ENCODE measurements at regions not wholly inside any gene's neighbourhood (a gene's known extent, or its start where the extent isn't known, plus 50 kb on each side); places are given as distances from the start of the nearest gene placed in this dataset.
"Not testable (repeated sequence)": the region's sequence is repeated elsewhere in the genome, so short reads cannot be mapped to it uniquely, and the experiment has no call there.

DNA sequence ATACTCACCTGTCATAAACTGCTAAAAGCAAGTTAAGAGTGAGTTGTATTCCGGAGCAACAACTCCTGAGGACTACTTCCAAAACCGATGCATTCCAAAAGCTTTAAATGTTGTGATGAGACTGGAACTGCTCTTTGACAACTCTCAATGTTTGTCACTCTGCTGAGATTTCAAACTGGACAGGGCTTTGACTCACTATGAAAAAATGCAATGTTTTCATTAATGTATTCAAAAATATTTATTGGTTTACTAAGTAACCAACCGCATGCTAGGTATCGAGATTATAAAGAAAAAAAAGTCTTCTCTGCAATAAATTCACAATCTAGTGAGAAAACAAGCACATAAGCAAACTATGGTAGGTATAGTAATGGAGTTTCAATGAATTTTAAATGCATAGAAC is 107.9 kb upstream of the GNAI1 start:
- no peaks in the 10 kb centered on the region for H3K36me3 ChIP-seq (ENCODE audit: control insufficient read depth in 5 of 5, insufficient read depth in 5 of 5, low read length in 5 of 5)
- no peaks in the 10 kb centered on the region for H3K27me3 ChIP-seq (ENCODE audit: control insufficient read depth in 5 of 5, insufficient read depth in 4 of 5, low read length in 5 of 5)
- no peaks in the 10 kb centered on the region for H3K4me1 ChIP-seq (ENCODE audit: control insufficient read depth in 5 of 5, insufficient read depth in 5 of 5, low read length in 5 of 5)
- H3K9ac ChIP-seq (ENCODE audit: low read length in 5 of 5) = no peak overlapping the region
- no peak overlapping the region for H3K27ac ChIP-seq (ENCODE audit: low read depth, low read length)
- no peaks in the 10 kb centered on the region for H3K9me3 ChIP-seq (ENCODE audit: control insufficient read depth in 5 of 5, low read length in 5 of 5)
- no peak overlapping the region for H3K4me3 ChIP-seq (ENCODE audit: low read depth in 1 of 5, low read length in 5 of 5)

DNA sequence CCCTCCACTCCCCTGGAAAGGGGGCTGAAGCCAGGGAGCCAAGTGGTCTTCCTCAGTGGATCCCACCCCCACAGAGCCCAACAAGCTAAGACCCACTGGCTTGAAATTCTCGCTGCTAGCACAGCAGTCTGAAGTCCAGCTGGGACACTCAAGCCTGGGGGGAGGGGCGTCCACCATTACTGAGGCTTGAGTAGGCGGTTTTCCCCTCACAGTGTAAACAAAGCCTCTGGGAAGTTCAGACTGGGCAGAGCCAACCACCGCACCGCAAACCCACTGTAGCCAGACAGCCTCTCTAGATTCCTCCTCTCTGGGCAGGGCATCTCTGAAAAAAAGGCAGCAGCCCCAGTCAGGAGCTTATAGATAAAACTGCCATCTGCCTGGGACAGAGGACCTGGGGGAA is 114.4 kb upstream of the GNAI1 start:
- H3K36me3 ChIP-seq (ENCODE audit: control insufficient read depth in 5 of 5, insufficient read depth in 5 of 5, low read length in 5 of 5); H3K4me1 ChIP-seq (ENCODE audit: control insufficient read depth in 5 of 5, insufficient read depth in 5 of 5, low read length in 5 of 5); H3K27me3 ChIP-seq (ENCODE audit: control insufficient read depth in 5 of 5, insufficient read depth in 4 of 5, low read length in 5 of 5); H3K9me3 ChIP-seq (ENCODE audit: control insufficient read depth in 5 of 5, low read length in 5 of 5); H3K4me3 ChIP-seq (ENCODE audit: low read depth in 1 of 5, low read length in 5 of 5); H3K27ac ChIP-seq (ENCODE audit: low read depth, low read length); H3K9ac ChIP-seq (ENCODE audit: low read length in 5 of 5): not testable (repeated sequence)

DNA sequence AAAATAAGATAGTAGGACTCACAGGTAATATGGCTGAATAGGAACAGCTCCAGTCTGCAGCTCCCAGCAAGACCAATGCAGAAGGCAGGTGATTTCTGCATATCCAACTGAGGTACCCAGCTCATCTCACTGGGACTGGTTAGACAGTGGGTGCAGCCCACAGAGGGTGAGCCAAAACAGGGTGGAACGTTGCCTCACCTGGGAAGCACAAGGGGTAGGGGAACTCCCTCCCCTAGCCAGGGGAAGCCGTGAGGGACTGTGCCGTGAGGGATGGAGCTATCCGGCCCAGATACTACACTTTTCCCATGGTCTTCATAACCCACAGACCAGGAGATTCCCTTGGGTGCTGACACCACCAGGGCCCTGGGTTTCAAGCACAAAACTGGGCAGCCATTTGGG is 114.8 kb upstream of the GNAI1 start:
- not testable (repeated sequence) for H3K4me3 ChIP-seq (ENCODE audit: low read depth in 1 of 5, low read length in 5 of 5); H3K9ac ChIP-seq (ENCODE audit: low read length in 5 of 5); H3K27me3 ChIP-seq (ENCODE audit: control insufficient read depth in 5 of 5, insufficient read depth in 4 of 5, low read length in 5 of 5); H3K36me3 ChIP-seq (ENCODE audit: control insufficient read depth in 5 of 5, insufficient read depth in 5 of 5, low read length in 5 of 5); H3K4me1 ChIP-seq (ENCODE audit: control insufficient read depth in 5 of 5, insufficient read depth in 5 of 5, low read length in 5 of 5); H3K9me3 ChIP-seq (ENCODE audit: control insufficient read depth in 5 of 5, low read length in 5 of 5); H3K27ac ChIP-seq (ENCODE audit: low read depth, low read length)

DNA sequence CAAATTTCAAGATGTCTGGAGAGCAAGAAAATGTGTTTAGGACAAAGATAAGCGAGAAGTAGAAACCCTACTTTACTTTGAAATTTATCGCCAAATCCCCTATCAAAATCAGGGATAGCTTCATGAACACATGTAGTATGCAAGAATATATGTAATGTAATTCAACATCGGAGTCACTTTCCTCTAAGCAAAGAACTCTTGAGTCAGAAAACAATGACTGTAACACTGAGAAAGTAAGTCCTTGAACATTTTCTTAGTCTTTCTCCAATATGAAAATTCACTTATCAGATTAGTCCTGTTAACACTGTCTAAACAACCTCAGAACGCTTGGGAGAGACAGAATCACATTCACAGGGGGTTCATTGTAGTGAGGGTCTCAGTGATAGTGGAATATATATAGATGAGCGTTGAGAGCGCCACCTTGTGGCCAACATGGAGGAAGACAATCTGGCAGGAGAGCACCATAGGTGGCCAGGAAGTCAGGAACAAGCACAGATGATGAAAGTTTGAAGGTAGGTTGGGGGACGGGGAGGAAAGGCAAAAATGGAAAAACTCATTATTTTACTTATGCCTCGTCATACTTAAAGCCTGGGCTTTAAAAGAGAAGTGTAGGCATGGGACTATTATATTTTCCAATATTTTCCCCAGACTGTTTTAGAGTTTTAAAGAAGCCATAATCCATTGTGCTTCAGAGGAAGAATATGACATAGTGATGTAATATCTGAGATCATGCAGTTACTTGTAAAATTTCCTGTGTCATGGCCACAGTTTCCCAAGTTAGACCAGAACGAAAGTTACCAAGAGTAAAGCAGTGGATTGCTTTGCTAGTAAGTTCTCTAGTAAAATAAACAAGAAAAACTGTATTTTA is 115.5 kb upstream of the GNAI1 start:
- Histone ChIP-seq H3K36me3 (ENCODE audit: control insufficient read depth in 5 of 5, insufficient read depth in 5 of 5, low read length in 5 of 5) (no peaks in the 10 kb centered on the region), H3K4me1 (ENCODE audit: control insufficient read depth in 5 of 5, insufficient read depth in 5 of 5, low read length in 5 of 5) (no peaks in the 10 kb centered on the region), H3K4me3 (ENCODE audit: low read depth in 1 of 5, low read length in 5 of 5) (no peak overlapping the region), H3K27me3 (ENCODE audit: control insufficient read depth in 5 of 5, insufficient read depth in 4 of 5, low read length in 5 of 5) (no peaks in the 10 kb centered on the region), H3K27ac (ENCODE audit: low read depth, low read length) (no peak overlapping the region), H3K9ac (ENCODE audit: low read length in 5 of 5) (no peak overlapping the region), H3K9me3 (ENCODE audit: control insufficient read depth in 5 of 5, low read length in 5 of 5) (no peaks in the 10 kb centered on the region)

DNA sequence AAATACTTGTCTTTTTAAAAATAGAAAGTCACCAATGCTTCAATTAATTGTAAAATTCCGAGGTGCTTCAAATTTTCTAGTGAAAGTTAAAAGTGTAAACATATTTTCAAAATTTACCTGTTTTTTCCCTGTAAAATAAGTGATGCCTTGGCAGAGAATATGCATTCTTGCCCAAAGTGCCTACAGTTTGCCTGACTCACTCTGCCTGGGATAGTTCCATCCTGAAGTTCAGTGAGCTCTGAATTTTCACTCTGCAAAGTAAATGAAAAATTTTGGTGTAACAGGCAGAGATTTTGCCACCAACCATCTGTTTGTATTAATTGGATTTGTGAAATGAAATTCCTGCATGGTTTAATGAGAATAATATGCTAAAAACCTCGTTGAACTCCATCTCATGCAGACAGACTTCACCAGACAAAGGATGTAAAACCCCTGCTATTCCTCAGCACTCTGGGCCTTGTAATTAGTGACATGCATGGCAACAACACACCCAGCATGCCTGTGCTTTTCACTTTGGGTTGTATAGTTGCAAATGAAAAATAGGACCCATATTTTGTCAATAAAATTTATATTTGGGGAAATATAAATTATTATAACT is 117.4 kb upstream of the GNAI1 start:
- H3K4me3 ChIP-seq (ENCODE audit: low read depth in 1 of 5, low read length in 5 of 5) = no peak overlapping the region
- H3K27ac ChIP-seq (ENCODE audit: low read depth, low read length) = no peak overlapping the region
- no peak overlapping the region for H3K9ac ChIP-seq (ENCODE audit: low read length in 5 of 5)
- no peaks in the 10 kb centered on the region for H3K27me3 ChIP-seq (ENCODE audit: control insufficient read depth in 5 of 5, insufficient read depth in 4 of 5, low read length in 5 of 5)
- no peaks in the 10 kb centered on the region for H3K36me3 ChIP-seq (ENCODE audit: control insufficient read depth in 5 of 5, insufficient read depth in 5 of 5, low read length in 5 of 5)
- H3K9me3 ChIP-seq (ENCODE audit: control insufficient read depth in 5 of 5, low read length in 5 of 5) = no peaks in the 10 kb centered on the region
- H3K4me1 ChIP-seq (ENCODE audit: control insufficient read depth in 5 of 5, insufficient read depth in 5 of 5, low read length in 5 of 5) = no peaks in the 10 kb centered on the region

DNA sequence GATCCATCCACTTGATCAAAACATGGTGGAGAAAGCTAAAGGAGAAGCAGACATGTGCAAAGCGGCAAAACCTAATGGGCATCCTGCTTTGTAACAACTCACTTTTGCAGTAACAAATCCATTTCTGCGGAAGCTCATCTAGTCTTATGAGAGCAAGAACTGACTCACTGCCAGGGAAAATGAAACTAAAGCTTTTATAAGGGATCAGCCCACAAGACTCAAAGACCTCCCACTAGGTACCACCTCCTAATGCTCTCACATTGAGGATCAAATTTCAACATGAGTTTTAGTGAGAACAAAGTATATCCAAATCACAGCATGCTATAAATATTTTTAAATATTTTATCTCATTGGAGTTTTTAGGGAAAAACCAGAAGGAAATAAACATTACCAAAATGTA is 120.1 kb upstream of the GNAI1 start:
- Histone ChIP-seq H3K9ac (ENCODE audit: low read length in 5 of 5) (no peak overlapping the region), H3K27me3 (ENCODE audit: control insufficient read depth in 5 of 5, insufficient read depth in 4 of 5, low read length in 5 of 5) (no peaks in the 10 kb centered on the region), H3K4me3 (ENCODE audit: low read depth in 1 of 5, low read length in 5 of 5) (no peak overlapping the region), H3K27ac (ENCODE audit: low read depth, low read length) (no peak overlapping the region), H3K4me1 (ENCODE audit: control insufficient read depth in 5 of 5, insufficient read depth in 5 of 5, low read length in 5 of 5) (no peaks in the 10 kb centered on the region), H3K9me3 (ENCODE audit: control insufficient read depth in 5 of 5, low read length in 5 of 5) (no peaks in the 10 kb centered on the region), H3K36me3 (ENCODE audit: control insufficient read depth in 5 of 5, insufficient read depth in 5 of 5, low read length in 5 of 5) (no peaks in the 10 kb centered on the region)

DNA sequence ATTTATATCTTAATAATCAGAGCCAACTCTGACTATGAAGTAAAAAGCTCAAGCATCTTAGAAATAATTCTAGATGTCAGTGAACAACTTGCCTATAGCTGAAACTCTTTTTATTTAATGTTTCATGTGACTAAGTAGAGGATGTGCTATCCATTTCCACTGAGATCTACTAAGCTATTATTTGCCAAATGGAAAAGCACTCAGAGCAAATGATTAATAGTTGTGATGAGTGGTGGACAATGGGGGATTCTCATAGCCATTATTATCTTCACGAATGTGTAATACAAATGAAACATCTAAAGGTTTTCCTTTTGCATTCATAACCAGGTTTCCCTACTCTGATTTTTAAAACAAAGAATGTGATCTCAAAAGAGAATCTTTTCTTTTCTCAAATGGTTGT is 126.6 kb upstream of the GNAI1 start:
- H3K9ac ChIP-seq (ENCODE audit: low read length in 5 of 5) = no peak overlapping the region
- H3K36me3 ChIP-seq (ENCODE audit: control insufficient read depth in 5 of 5, insufficient read depth in 5 of 5, low read length in 5 of 5) = no peaks in the 10 kb centered on the region
- no peak overlapping the region for H3K4me3 ChIP-seq (ENCODE audit: low read depth in 1 of 5, low read length in 5 of 5)
- H3K9me3 ChIP-seq (ENCODE audit: control insufficient read depth in 5 of 5, low read length in 5 of 5) = no peaks in the 10 kb centered on the region
- H3K27ac ChIP-seq (ENCODE audit: low read depth, low read length) = no peak overlapping the region
- no peaks in the 10 kb centered on the region for H3K4me1 ChIP-seq (ENCODE audit: control insufficient read depth in 5 of 5, insufficient read depth in 5 of 5, low read length in 5 of 5)
- no peaks in the 10 kb centered on the region for H3K27me3 ChIP-seq (ENCODE audit: control insufficient read depth in 5 of 5, insufficient read depth in 4 of 5, low read length in 5 of 5)

DNA sequence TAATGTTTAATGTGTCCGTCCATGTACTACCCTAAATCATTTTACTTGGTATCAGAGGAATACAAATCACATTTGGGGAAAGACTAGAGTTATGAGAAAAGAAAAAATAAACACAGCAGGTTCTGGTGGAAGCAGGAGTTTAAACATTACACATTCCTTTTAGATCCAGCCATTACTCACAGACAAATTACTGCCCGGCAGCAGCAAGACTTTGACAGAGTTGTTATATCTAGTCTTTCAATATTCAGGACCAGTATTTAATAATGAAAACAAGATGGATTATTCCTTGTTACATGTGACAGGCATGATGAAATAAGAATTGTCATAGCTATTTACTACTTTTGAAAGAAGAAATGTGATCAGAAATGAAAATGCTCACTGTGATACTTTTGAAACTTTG is 131.8 kb upstream of the GNAI1 start:
- Histone ChIP-seq H3K27me3 (ENCODE audit: control insufficient read depth in 5 of 5, insufficient read depth in 4 of 5, low read length in 5 of 5) (no peaks in the 10 kb centered on the region), H3K36me3 (ENCODE audit: control insufficient read depth in 5 of 5, insufficient read depth in 5 of 5, low read length in 5 of 5) (no peaks in the 10 kb centered on the region)

DNA sequence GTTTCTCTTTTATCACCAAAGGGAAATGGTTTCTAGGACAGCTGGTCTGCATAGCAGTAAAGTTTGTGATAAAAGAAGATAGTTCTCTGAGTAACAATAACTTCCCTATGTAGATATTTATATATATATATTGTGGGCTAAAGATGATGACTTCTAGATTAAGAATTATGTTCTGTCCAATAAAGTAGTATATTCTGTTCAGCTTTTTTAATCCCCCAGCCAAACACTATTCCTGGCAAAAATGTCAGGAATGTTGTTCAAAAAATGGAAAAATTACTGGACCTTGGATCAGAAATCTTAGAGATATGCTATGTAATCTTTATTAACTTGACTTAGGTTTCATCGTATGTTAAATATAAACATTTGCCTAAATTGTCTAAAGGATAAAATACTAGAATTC is 136.3 kb upstream of the GNAI1 start:
- H3K27me3 ChIP-seq (ENCODE audit: control insufficient read depth in 5 of 5, insufficient read depth in 4 of 5, low read length in 5 of 5) = no peaks in the 10 kb centered on the region
- H3K9ac ChIP-seq (ENCODE audit: low read length in 5 of 5) = no peak overlapping the region
- no peak overlapping the region for H3K4me3 ChIP-seq (ENCODE audit: low read depth in 1 of 5, low read length in 5 of 5)
- H3K36me3 ChIP-seq (ENCODE audit: control insufficient read depth in 5 of 5, insufficient read depth in 5 of 5, low read length in 5 of 5) = no peaks in the 10 kb centered on the region
- H3K4me1 ChIP-seq (ENCODE audit: control insufficient read depth in 5 of 5, insufficient read depth in 5 of 5, low read length in 5 of 5) = no peaks in the 10 kb centered on the region
- no peak overlapping the region for H3K27ac ChIP-seq (ENCODE audit: low read depth, low read length)
- no peaks in the 10 kb centered on the region for H3K9me3 ChIP-seq (ENCODE audit: control insufficient read depth in 5 of 5, low read length in 5 of 5)

More for the DNA sequence above, 131.8 kb upstream of the GNAI1 start:
- Histone ChIP-seq H3K9me3 (ENCODE audit: control insufficient read depth in 5 of 5, low read length in 5 of 5) (no peaks in the 10 kb centered on the region), H3K4me1 (ENCODE audit: control insufficient read depth in 5 of 5, insufficient read depth in 5 of 5, low read length in 5 of 5) (no peaks in the 10 kb centered on the region), H3K9ac (ENCODE audit: low read length in 5 of 5) (no peak overlapping the region), H3K4me3 (ENCODE audit: low read depth in 1 of 5, low read length in 5 of 5) (no peak overlapping the region), H3K27ac (ENCODE audit: low read depth, low read length) (no peak overlapping the region)

DNA sequence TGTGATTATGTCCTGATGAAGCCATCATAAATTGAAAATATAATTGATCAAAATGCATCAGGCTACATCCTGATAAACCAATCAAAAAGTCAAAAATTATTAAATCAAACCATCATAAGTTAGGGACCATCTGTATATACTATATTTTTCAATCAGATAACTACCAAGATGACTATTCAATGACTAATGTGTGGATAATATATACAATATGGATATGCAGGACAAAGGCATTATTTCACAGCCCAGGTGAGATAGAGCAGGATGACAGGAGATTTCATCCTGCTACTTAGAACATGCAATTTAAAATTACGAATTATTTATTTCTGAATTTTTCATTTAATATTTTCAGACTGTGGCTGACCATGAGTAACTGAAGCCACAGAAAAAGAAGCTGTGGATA is 137.3 kb upstream of the GNAI1 start:
- H3K36me3 ChIP-seq (ENCODE audit: control insufficient read depth in 5 of 5, insufficient read depth in 5 of 5, low read length in 5 of 5) = no peaks in the 10 kb centered on the region
- H3K9ac ChIP-seq (ENCODE audit: low read length in 5 of 5) = no peak overlapping the region
- no peak overlapping the region for H3K27ac ChIP-seq (ENCODE audit: low read depth, low read length)
- no peaks in the 10 kb centered on the region for H3K9me3 ChIP-seq (ENCODE audit: control insufficient read depth in 5 of 5, low read length in 5 of 5)
- H3K27me3 ChIP-seq (ENCODE audit: control insufficient read depth in 5 of 5, insufficient read depth in 4 of 5, low read length in 5 of 5) = no peaks in the 10 kb centered on the region
- no peak overlapping the region for H3K4me3 ChIP-seq (ENCODE audit: low read depth in 1 of 5, low read length in 5 of 5)
- H3K4me1 ChIP-seq (ENCODE audit: control insufficient read depth in 5 of 5, insufficient read depth in 5 of 5, low read length in 5 of 5) = no peaks in the 10 kb centered on the region

Measured in subcutaneous abdominal adipose tissue (tissue), 5 donors.